ENCODE measurements at regions not wholly inside any gene's neighbourhood (a gene's known extent, or its start where the extent isn't known, plus 50 kb on each side); places are given as distances from the start of the nearest gene placed in this dataset.

GRCh38 chr5:172582940-172583339, 58.1 kb upstream of the NEURL1B start:
- TF ChIP-seq CTCF (IDR thresholded peaks at IDR 0.05 in 4 of 5, conservative IDR thresholded peaks at IDR 0.05 in 1 of 5) (no peak), POLR2A (IDR thresholded peaks at IDR 0.05) (no peak)

Measured in gastrocnemius medialis (tissue), 4 donors.